GM13977 (cell line): ENCODE measurements at regions not wholly inside any gene's neighbourhood (a gene's known extent, or its start where the extent isn't known, plus 50 kb on each side); places are given as distances from the start of the nearest gene placed in this dataset.

Source experiments
- DNase-seq: peaks from one replicate; pipeline ENCODE4 v3.0.0; 2012; ENCODE audit warnings: low spot score
- CTCF ChIP-seq: IDR thresholded peaks from 2 replicates; pipeline ENCODE4 v1.5.1; 2012; ENCODE audit warnings: mild to moderate bottlenecking, control low read depth; ENCODE audit not compliant: insufficient read depth; ENCODE audit errors: extremely low read depth, missing control alignments
- in situ Hi-C: fragments of 300-500 bp; cut with MboI; formaldehyde crosslinking; loops from one replicate; pipeline ENCODE4 v1.12.0; 2022; ENCODE audit warnings: low sequenced_read_pairs, low pct_unique_long_range_greater_than_20kb, mixed read lengths, inconsistent platforms; ENCODE audit not compliant: unreplicated experiment

GRCh38 chr13:103273825-103274224 lies 207.6 kb upstream of the SLC10A2 start:
- no peak for DNase-seq
- TF ChIP-seq CTCF: no peak
- in situ Hi-C loops: no loop called here

DNA sequence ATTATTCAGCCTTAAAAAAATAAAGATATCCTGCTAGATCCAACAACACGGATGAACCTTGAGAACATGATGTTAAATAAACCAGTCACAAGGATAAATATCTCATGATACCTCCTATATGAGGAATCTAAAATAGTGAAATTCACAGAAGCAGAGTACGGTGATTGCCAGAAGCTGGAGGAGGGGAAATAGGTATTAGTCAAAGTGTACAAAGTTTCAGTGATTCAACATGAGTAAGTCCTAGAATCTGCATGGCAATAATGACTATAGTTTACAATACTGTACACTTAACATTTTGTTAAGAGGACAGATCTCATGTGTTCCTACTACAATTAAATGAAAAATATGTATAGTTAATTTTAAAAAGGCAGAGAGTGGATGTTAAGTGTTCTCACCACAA lies 206.6 kb upstream of the SLC10A2 start:
- TF ChIP-seq CTCF: no peak
- DNase-seq: no peak

DNA sequence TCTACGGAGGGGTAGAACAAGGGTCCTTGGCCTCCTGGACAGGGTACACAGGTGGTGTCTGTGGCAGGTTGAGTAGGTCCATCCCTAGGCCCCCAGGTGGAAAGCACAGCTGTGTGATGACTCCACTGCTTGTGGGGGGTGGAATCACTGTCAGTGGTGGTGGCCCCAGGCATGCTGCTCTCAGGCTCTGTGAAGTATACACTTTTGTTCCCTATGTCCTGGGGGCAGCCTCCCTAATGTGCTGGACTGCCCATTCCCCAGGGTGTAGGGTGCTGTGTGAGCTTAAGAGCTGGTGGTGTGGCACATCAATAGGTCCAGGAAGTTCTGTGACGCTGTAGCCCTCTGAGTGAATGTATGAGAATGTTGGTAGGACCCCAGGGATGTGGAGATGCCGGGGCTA lies 197.2 kb upstream of the SLC10A2 start:
- no peak for TF ChIP-seq CTCF
- in situ Hi-C loops: no loop called here
- no peak for DNase-seq

More for the DNA sequence above, 206.6 kb upstream of the SLC10A2 start:
- in situ Hi-C loops: no loop called here

- no peak for DNase-seq
- TF ChIP-seq CTCF: no peak
- in situ Hi-C loops: no loop called here
Measured at GRCh38 chr13:103255587-103256301, 189.5 kb upstream of the SLC10A2 start.

- no peak for TF ChIP-seq CTCF
- in situ Hi-C loops: no loop called here
Measured at GRCh38 chr13:103250071-103250470, 183.9 kb upstream of the SLC10A2 start.

DNA sequence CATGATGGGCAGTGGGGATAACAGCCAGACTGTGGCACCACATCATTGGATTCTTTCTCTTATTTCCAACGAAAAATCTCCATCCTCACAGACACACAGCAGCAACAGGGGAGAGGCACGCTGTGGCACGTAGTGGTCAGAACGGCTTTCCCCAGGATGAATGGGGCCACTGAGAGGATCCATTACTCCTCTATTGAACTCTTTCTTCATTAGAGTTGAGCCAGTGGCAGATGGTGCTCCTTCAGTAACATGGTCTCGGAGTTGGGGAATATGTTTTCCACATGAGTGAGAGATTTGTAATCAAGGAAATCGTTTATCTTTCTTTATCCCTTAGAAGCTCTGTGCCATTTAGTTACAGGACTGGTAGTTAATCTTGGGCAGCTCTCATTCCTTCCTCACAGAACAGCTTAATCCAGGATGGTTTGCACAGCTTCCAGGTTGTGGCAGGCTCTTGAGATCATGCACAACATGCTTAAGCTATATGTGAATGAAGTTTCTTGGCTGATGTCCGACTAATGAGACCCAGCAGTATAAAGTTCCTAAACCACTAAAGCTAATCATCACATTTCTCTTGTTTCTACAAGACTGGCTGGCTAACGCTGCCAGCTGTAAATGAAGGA lies 180.5 kb upstream of the SLC10A2 start:
- in situ Hi-C loops: no loop called here

More at GRCh38 chr13:103250071-103250470, 183.9 kb upstream of the SLC10A2 start:
- no peak for DNase-seq

More for the DNA sequence above, 180.5 kb upstream of the SLC10A2 start:
- no peak for TF ChIP-seq CTCF
- DNase-seq: no peak
